Neural progenitor cell (in vitro differentiated cells): ENCODE measurements at regions not wholly inside any gene's neighbourhood (a gene's known extent, or its start where the extent isn't known, plus 50 kb on each side); places are given as distances from the start of the nearest gene placed in this dataset.

Experiments used
- DNase-seq: peaks from one replicate; pipeline ENCODE4 v3.0.0-alpha.2; 2016; ENCODE audit warnings: low spot score
- H2AFZ ChIP-seq: fragments of 200-600 bp; sonication (generic); replicated peaks from 2 replicates; pipeline ENCODE4 v1.6.1; 2016; ENCODE audit warnings: antibody characterized with exemption
- H3F3A ChIP-seq: fragments of 200-600 bp; sonication (generic); 2 replicates; pipeline ENCODE4 v1.6.1; 2016; ENCODE audit warnings: antibody characterized with exemption, low read depth
- H3K27ac ChIP-seq: fragments of 200-600 bp; sonication (generic); 2 replicates; pipeline ENCODE4 v1.5.1; 2016; ENCODE audit warnings: mild to moderate bottlenecking
- H3K27me3 ChIP-seq: fragments of 200-600 bp; sonication (generic); 2 replicates; pipeline ENCODE4 v1.6.1; 2016; ENCODE audit warnings: mild to moderate bottlenecking, moderate library complexity
- H3K36me3 ChIP-seq: fragments of 200-600 bp; sonication (generic); 2 replicates; pipeline ENCODE4 v1.5.1; 2016
- H3K4me1 ChIP-seq: fragments of 200-600 bp; sonication (generic); 2 replicates; pipeline ENCODE4 v1.6.1; 2016; ENCODE audit warnings: mixed run types
- H3K4me2 ChIP-seq: fragments of 200-600 bp; sonication (generic); 2 replicates; pipeline ENCODE4 v1.6.1; 2016
- H3K4me3 ChIP-seq: fragments of 200-600 bp; sonication (generic); 2 replicates; pipeline ENCODE4 v1.5.1; 2016
- H3K79me2 ChIP-seq: fragments of 200-600 bp; sonication (generic); 2 replicates; pipeline ENCODE4 v1.6.1; 2016; ENCODE audit warnings: low read depth
- H3K9ac ChIP-seq: fragments of 200-600 bp; sonication (generic); 2 replicates; pipeline ENCODE4 v1.6.1; 2016
- H3K9me3 ChIP-seq: fragments of 200-600 bp; sonication (generic); 2 replicates; pipeline ENCODE4 v1.5.1; 2016; ENCODE audit warnings: low read depth
- H4K20me1 ChIP-seq: fragments of 200-600 bp; sonication (generic); 2 replicates; pipeline ENCODE4 v1.6.1; 2016; ENCODE audit warnings: low read depth
- H3K27ac Mint-ChIP-seq: 3 replicates; pipeline ENCODE4 v1.8.0; 2021; ENCODE audit warnings: mixed read lengths
- H3K27me3 Mint-ChIP-seq: 2 replicates; pipeline ENCODE4 v1.8.0; 2022; ENCODE audit warnings: low read depth, mild to moderate bottlenecking, inconsistent platforms, moderate library complexity, mixed read lengths; ENCODE audit not compliant: insufficient read depth
- H3K36me3 Mint-ChIP-seq: 3 replicates; pipeline ENCODE4 v1.8.0; 2021; ENCODE audit warnings: mixed read lengths
- H3K4me1 Mint-ChIP-seq: 3 replicates; pipeline ENCODE4 v1.8.0; 2021; ENCODE audit warnings: mixed read lengths
- H3K4me3 Mint-ChIP-seq: 3 replicates; pipeline ENCODE4 v1.8.0; 2021; ENCODE audit warnings: mild to moderate bottlenecking, moderate library complexity, mixed read lengths
- H3K9me3 Mint-ChIP-seq: 3 replicates; pipeline ENCODE4 v1.8.0; 2020; ENCODE audit warnings: mixed read lengths
- EZH2 ChIP-seq: fragments of 200-600 bp; sonication (generic); IDR thresholded peaks from 2 replicates; pipeline ENCODE4 v1.6.1; 2017; ENCODE audit warnings: antibody characterized with exemption, mild to moderate bottlenecking, moderate library complexity
- EZH2phosphoT487 ChIP-seq: fragments of 200-600 bp; sonication (generic); IDR thresholded peaks from 2 replicates; pipeline ENCODE4 v1.6.1; 2017; ENCODE audit warnings: antibody characterized with exemption
- TF ChIP-seq, protein P1 (sequence below): fragments of 200-600 bp; sonication (generic); IDR thresholded peaks from 2 replicates; pipeline ENCODE4 v1.5.1; 2017; ENCODE audit warnings: antibody characterized with exemption, mild to moderate bottlenecking

DNA sequence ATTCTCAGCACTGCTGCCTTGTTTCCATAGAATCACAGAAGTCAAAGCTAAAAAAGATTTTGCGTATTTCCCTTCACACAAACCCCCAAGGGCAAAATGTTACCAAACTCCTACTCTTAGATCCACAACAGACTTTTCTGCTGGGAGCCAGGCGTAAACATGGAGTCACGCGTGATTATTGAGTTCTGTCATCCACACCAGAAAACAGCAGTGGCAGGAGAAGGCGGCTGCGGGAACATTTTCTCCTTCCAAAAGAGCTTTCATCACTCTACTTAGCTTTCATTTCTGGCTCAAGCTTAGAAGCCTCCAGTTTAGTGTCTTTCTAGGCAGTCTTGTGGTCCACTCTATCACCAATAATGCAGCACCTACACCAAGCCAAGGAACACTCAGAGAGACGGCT, 712.9 kb upstream of the NRP1 start:
- H3K9me3 ChIP-seq = no peaks in the 10 kb centered on the region
- peaks cover 17% of the 10 kb centered on the region for H3K4me1 ChIP-seq
- no peaks in the 10 kb centered on the region for H3K79me2 ChIP-seq
- H3K4me2 ChIP-seq = peak overlapping the region; percentile 6
- no peak overlapping the region for H3K4me3 ChIP-seq
- Mint-ChIP-seq H3K4me3 (peak overlapping the region; percentile 10), H3K4me1 (peaks cover 41% of the 10 kb centered on the region), H3K27ac (peak overlapping the region; percentile 80), H3K9me3 (peaks cover 17% of the 10 kb centered on the region), H3K36me3 (no peaks in the 10 kb centered on the region), H3K27me3 (peaks cover 10% of the 10 kb centered on the region)
- no peak for DNase-seq
- no peak overlapping the region for H2AFZ ChIP-seq
- TF ChIP-seq, protein P1, sequence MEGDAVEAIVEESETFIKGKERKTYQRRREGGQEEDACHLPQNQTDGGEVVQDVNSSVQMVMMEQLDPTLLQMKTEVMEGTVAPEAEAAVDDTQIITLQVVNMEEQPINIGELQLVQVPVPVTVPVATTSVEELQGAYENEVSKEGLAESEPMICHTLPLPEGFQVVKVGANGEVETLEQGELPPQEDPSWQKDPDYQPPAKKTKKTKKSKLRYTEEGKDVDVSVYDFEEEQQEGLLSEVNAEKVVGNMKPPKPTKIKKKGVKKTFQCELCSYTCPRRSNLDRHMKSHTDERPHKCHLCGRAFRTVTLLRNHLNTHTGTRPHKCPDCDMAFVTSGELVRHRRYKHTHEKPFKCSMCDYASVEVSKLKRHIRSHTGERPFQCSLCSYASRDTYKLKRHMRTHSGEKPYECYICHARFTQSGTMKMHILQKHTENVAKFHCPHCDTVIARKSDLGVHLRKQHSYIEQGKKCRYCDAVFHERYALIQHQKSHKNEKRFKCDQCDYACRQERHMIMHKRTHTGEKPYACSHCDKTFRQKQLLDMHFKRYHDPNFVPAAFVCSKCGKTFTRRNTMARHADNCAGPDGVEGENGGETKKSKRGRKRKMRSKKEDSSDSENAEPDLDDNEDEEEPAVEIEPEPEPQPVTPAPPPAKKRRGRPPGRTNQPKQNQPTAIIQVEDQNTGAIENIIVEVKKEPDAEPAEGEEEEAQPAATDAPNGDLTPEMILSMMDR = no peak
- TF ChIP-seq EZH2phosphoT487 = no peak
- H3K9ac ChIP-seq = no peak overlapping the region
- H3K27ac ChIP-seq = no peak overlapping the region
- H3K27me3 ChIP-seq = no peaks in the 10 kb centered on the region
- H3K36me3 ChIP-seq = no peaks in the 10 kb centered on the region
- no peaks in the 10 kb centered on the region for H4K20me1 ChIP-seq
- H3F3A ChIP-seq = no peaks in the 10 kb centered on the region

DNA sequence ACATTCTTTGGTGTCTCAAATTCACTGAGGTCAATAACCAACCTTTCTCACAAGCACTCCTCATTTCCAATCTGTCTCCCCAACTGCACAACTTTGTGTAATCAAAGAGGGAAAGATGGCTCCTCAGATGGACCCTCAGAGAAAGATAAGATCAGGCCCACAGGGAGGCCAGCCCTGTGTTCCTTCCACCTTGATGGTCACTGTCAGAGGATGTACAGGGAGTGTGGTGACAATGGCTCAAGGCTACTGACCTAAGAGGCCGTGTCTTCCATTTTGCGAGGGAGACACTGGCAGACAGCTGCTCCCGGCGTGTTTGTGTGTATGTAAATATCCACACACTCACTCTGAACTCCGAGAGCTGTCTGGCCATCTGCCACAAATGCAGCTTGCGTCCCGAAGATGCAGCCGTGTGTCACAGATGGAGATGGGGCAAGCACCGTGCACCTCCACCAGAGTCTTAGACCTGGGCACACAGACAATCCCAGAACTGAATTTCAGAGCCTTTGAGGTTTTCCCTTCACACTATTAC, 712.1 kb upstream of the NRP1 start:
- Mint-ChIP-seq H3K36me3 (no peaks in the 10 kb centered on the region), H3K27me3 (peaks cover 10% of the 10 kb centered on the region), H3K4me1 (peaks cover 41% of the 10 kb centered on the region), H3K9me3 (peaks cover 13% of the 10 kb centered on the region), H3K4me3 (no peak overlapping the region), H3K27ac (peak overlapping the region; percentile 80)
- no peak overlapping the region for H3K4me3 ChIP-seq
- H4K20me1 ChIP-seq = no peaks in the 10 kb centered on the region
- H3K9ac ChIP-seq = no peak overlapping the region
- peak overlapping the region; percentile 6 for H3K4me2 ChIP-seq
- H3K9me3 ChIP-seq = no peaks in the 10 kb centered on the region
- no peak for DNase-seq
- no peaks in the 10 kb centered on the region for H3K27me3 ChIP-seq
- H3F3A ChIP-seq = no peaks in the 10 kb centered on the region
- H3K27ac ChIP-seq = no peak overlapping the region
- TF ChIP-seq, protein P1 = no peak
- TF ChIP-seq EZH2 = no peak
- no peak for TF ChIP-seq EZH2phosphoT487
- no peaks in the 10 kb centered on the region for H3K36me3 ChIP-seq
- H2AFZ ChIP-seq = no peak overlapping the region
- no peaks in the 10 kb centered on the region for H3K79me2 ChIP-seq
- H3K4me1 ChIP-seq = peaks cover 17% of the 10 kb centered on the region

DNA sequence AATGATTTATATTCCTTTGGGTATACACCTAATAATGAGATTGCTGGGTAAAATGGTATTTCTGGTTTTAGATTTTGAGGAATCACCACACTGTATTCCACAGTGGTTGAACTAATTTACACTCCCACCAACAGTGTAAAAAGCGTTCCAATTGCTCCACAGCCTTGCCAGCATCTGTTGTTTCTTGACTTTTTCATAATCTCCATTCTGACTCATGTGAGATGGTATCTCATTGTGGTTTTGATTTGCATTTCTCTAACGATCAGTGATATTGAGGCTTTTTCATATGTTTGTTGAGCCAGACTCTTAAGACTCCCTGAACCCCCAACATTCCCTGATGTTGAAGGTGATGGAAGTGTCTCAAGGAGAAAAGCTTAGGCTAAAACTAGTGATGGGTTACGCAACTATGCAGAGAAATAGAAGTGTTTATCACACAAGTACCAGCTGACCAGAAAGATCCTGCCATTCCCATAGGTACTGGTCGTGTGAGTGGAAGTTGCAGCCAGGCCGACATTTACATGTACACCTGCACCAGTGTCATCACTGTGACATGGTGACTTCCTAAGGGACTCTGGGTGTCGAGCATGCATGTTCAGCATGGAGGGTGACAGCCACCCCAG, 711.2 kb upstream of the NRP1 start:
- Histone ChIP-seq H3K9me3 (no peaks in the 10 kb centered on the region), H3K27me3 (no peaks in the 10 kb centered on the region), H3K36me3 (no peaks in the 10 kb centered on the region), H3K4me1 (peaks cover 17% of the 10 kb centered on the region), H3K9ac (no peak overlapping the region), H4K20me1 (no peaks in the 10 kb centered on the region), H2AFZ (no peak overlapping the region), H3K79me2 (no peaks in the 10 kb centered on the region), H3F3A (no peaks in the 10 kb centered on the region), H3K4me2 (no peak overlapping the region), H3K27ac (no peak overlapping the region), H3K4me3 (no peak overlapping the region)
- Mint-ChIP-seq H3K27me3 (peaks cover 12% of the 10 kb centered on the region), H3K36me3 (no peaks in the 10 kb centered on the region), H3K9me3 (peaks cover 7% of the 10 kb centered on the region), H3K27ac (peak overlapping the region; percentile 83), H3K4me1 (peaks cover 41% of the 10 kb centered on the region), H3K4me3 (no peak overlapping the region)
- TF ChIP-seq EZH2 = no peak
- DNase-seq = no peak

DNA sequence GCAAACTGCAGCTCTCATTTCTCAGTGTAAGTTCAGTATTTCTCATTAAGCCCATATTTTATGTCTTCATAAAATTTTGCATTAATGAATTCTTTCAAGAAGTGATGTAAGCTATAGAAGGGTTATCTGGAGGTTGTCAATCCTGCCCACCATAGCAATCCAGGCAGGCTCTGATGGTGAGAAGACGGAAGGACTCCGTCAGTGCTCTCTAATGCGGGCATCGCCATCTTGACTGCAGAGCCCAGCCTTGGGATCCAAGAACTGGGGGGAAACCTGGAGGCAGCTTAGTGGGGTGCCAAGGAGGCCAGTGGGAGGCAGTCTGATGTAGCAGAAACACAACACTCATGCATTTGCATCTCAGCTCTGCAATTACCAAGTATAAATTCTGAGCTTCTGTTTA, 707.4 kb upstream of the NRP1 start:
- H3K4me3 Mint-ChIP-seq = no peak overlapping the region
- peaks cover 7% of the 10 kb centered on the region for H3K27me3 Mint-ChIP-seq
- DNase-seq = no peak
- H3K27me3 ChIP-seq = no peaks in the 10 kb centered on the region
- H2AFZ ChIP-seq = no peak overlapping the region
- no peaks in the 10 kb centered on the region for H3K9me3 Mint-ChIP-seq
- no peak overlapping the region for H3K9ac ChIP-seq
- H3K4me1 ChIP-seq = peaks cover 5% of the 10 kb centered on the region
- no peak overlapping the region for H3K4me3 ChIP-seq
- H3K27ac ChIP-seq = no peak overlapping the region
- no peak overlapping the region for H3K4me2 ChIP-seq
- H3K36me3 Mint-ChIP-seq = no peaks in the 10 kb centered on the region
- no peaks in the 10 kb centered on the region for H3K79me2 ChIP-seq
- TF ChIP-seq EZH2 (no peak), EZH2phosphoT487 (no peak)
- TF ChIP-seq, protein P1 = no peak
- peaks cover 22% of the 10 kb centered on the region for H3K4me1 Mint-ChIP-seq
- H3F3A ChIP-seq = no peaks in the 10 kb centered on the region
- H3K9me3 ChIP-seq = no peaks in the 10 kb centered on the region
- no peak overlapping the region for H3K27ac Mint-ChIP-seq
- H4K20me1 ChIP-seq = no peaks in the 10 kb centered on the region
- H3K36me3 ChIP-seq = no peaks in the 10 kb centered on the region
